Activated B cell treated with CpG ODN at 0.5 μM for 24 hours (primary cell): ENCODE measurements at regions not wholly inside any gene's neighbourhood (a gene's known extent, or its start where the extent isn't known, plus 50 kb on each side); places are given as distances from the start of the nearest gene placed in this dataset.

ENCODE experiments used
- ATAC-seq: fragments of 200-7000 bp; cut with Tn5 transposase; one replicate; pipeline ENCODE4 v1.10.0; 2021; ENCODE audit warnings: low read depth, mild to moderate bottlenecking, moderate library complexity
- CTCF ChIA-PET: fragments of 350-600 bp; sonication (Branson Sonifier 250); formaldehyde crosslinking; loops from one replicate; lab custom pipeline; 2021; ENCODE audit warnings: antibody characterized with exemption; lab: Charles Lee
- POLR2A ChIA-PET: fragments of 350-600 bp; sonication (Branson Sonifier 250); formaldehyde crosslinking; loops from one replicate; lab custom pipeline; 2021; ENCODE audit warnings: antibody characterized with exemption; lab: Charles Lee
- DNase-seq: peaks from one replicate; pipeline ENCODE4 v3.0.0; 2022
- H3K27ac Mint-ChIP-seq: one replicate; pipeline ENCODE4 v1.8.0; 2020; ENCODE audit warnings: mixed read lengths
- H3K27me3 Mint-ChIP-seq: one replicate; pipeline ENCODE4 v1.8.0; 2021; ENCODE audit warnings: mixed read lengths
- H3K36me3 Mint-ChIP-seq: one replicate; pipeline ENCODE4 v1.8.0; 2021; ENCODE audit warnings: low read depth, mixed read lengths
- H3K4me1 Mint-ChIP-seq: one replicate; pipeline ENCODE4 v1.8.0; 2021; ENCODE audit warnings: mixed read lengths
- H3K4me3 Mint-ChIP-seq: one replicate; pipeline ENCODE4 v1.8.0; 2020; ENCODE audit warnings: mild to moderate bottlenecking, mixed read lengths
- H3K9me3 Mint-ChIP-seq: one replicate; pipeline ENCODE4 v1.8.0; 2020; ENCODE audit warnings: mixed read lengths
- intact Hi-C: fragments of 100-400 bp; cut with micrococcal nuclease; formaldehyde crosslinking; loops from one replicate; pipeline ENCODE4 v1.15.1; 2024
- TF ChIP-seq, protein P1 (sequence below): fragments of 200-600 bp; IDR thresholded peaks from one replicate; pipeline ENCODE4 v1.8.0; 2022; ENCODE audit warnings: antibody characterized with exemption, mild to moderate bottlenecking

- H3K4me3 Mint-ChIP-seq, result no peak overlapping the region
- no peaks in the 10 kb centered on the region for H3K36me3 Mint-ChIP-seq
- no peaks in the 10 kb centered on the region for H3K9me3 Mint-ChIP-seq
- H3K27ac Mint-ChIP-seq, result no peak overlapping the region
- TF ChIP-seq, protein P1, sequence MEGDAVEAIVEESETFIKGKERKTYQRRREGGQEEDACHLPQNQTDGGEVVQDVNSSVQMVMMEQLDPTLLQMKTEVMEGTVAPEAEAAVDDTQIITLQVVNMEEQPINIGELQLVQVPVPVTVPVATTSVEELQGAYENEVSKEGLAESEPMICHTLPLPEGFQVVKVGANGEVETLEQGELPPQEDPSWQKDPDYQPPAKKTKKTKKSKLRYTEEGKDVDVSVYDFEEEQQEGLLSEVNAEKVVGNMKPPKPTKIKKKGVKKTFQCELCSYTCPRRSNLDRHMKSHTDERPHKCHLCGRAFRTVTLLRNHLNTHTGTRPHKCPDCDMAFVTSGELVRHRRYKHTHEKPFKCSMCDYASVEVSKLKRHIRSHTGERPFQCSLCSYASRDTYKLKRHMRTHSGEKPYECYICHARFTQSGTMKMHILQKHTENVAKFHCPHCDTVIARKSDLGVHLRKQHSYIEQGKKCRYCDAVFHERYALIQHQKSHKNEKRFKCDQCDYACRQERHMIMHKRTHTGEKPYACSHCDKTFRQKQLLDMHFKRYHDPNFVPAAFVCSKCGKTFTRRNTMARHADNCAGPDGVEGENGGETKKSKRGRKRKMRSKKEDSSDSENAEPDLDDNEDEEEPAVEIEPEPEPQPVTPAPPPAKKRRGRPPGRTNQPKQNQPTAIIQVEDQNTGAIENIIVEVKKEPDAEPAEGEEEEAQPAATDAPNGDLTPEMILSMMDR, result no peak
- H3K27me3 Mint-ChIP-seq, result peaks cover 8% of the 10 kb centered on the region
- intact Hi-C loops, result no loop called here
- ChIA-PET POLR2A (no interaction called here), CTCF (no interaction called here)
- no peak for DNase-seq
- H3K4me1 Mint-ChIP-seq, result no peaks in the 10 kb centered on the region
- ATAC-seq, result no peak
These were observed 103.6 kb downstream of the ACKR3 start for GRCh38 chr2:236673126-236673822.

- no peak for DNase-seq
- intact Hi-C loops, result no loop called here
- Mint-ChIP-seq H3K9me3 (no peaks in the 10 kb centered on the region), H3K4me1 (no peaks in the 10 kb centered on the region), H3K27ac (no peak overlapping the region), H3K36me3 (no peaks in the 10 kb centered on the region), H3K4me3 (no peak overlapping the region), H3K27me3 (peaks cover 8% of the 10 kb centered on the region)
- no peak for ATAC-seq
- TF ChIP-seq, protein P1, result no peak
- ChIA-PET POLR2A (no interaction called here), CTCF (no interaction called here)
These were observed 104.2 kb downstream of the ACKR3 start for GRCh38 chr2:236673823-236674185.

DNA sequence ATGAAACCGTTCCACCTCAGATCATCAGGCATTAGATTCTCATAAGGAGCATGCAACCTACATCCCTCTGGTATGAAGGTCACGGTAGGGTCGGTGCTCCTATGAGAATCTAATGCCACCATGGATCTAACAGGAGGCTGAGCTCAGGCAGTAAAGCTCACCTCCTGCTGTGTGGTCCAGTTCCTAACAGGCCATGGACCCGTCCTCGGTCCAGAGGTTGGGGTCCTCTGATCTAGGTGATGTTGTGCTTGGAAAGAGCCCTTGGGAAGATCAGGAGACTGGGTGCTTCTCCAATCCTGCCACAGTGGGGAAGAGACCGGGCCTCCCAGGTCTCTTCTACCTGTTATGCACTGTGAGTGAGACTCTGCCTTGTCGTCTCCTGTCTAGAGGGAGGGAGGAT, 104.6 kb downstream of the ACKR3 start:
- intact Hi-C loops, result no loop called here
- POLR2A ChIA-PET, result no interaction called here
- CTCF ChIA-PET, result no interaction called here
- H3K9me3 Mint-ChIP-seq, result no peaks in the 10 kb centered on the region
- no peak for DNase-seq
- TF ChIP-seq, protein P1, result no peak
- no peak overlapping the region for H3K4me3 Mint-ChIP-seq
- no peaks in the 10 kb centered on the region for H3K36me3 Mint-ChIP-seq
- ATAC-seq, result no peak
- peaks cover 11% of the 10 kb centered on the region for H3K27me3 Mint-ChIP-seq
- H3K27ac Mint-ChIP-seq, result no peak overlapping the region
- no peaks in the 10 kb centered on the region for H3K4me1 Mint-ChIP-seq

DNA sequence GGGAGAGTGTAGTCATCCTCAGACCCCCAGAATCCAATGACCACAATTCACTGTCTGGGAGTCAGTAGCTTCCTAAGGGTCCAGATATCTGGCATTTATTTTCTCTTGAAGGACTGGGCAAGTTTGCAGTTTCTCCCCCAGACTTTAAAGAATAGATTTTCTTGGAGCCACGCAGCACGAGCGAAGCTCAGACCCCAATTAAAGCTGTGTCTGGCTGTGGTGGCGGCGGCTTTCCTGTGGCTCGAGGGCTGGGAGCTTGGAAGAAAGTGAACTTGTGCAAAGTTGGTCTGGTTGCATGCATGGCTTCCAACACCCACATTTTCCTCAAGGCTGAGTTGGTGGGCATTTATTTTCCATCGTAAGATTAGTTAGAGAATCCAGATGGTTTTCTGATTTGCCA, 105.0 kb downstream of the ACKR3 start:
- no peak overlapping the region for H3K4me3 Mint-ChIP-seq

DNA sequence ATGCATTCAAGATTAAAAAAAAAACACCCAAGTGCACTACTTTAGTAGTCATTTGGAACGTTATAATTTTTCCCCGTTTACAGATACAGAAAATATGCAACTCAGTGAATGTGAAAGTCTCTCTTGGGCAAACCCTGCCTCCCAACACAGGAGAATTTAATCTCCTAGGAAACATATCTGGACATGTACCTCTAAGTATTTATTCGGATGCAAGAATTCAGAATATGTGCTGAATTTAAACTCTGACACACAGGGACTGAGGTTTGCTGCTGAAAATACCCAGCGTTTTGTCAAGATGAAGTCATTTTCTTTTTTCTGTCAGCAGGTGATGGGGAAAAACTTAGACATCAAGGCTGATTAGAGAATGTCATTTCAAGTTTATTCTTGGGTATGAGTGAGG, 105.4 kb downstream of the ACKR3 start:
- Mint-ChIP-seq H3K27me3 (peaks cover 14% of the 10 kb centered on the region), H3K4me3 (no peak overlapping the region), H3K9me3 (no peaks in the 10 kb centered on the region), H3K36me3 (no peaks in the 10 kb centered on the region), H3K27ac (no peak overlapping the region), H3K4me1 (no peaks in the 10 kb centered on the region)
- ChIA-PET POLR2A (no interaction called here), CTCF (no interaction called here)
- ATAC-seq, result no peak
- TF ChIP-seq, protein P1, result no peak
- intact Hi-C loops, result no loop called here
- DNase-seq, result no peak

More for the DNA sequence above, 105.0 kb downstream of the ACKR3 start:
- no peaks in the 10 kb centered on the region for H3K4me1 Mint-ChIP-seq
- peaks cover 14% of the 10 kb centered on the region for H3K27me3 Mint-ChIP-seq
- no peak for DNase-seq
- no peak for ATAC-seq
- no peak overlapping the region for H3K27ac Mint-ChIP-seq
- H3K36me3 Mint-ChIP-seq, result no peaks in the 10 kb centered on the region
- intact Hi-C loops, result no loop called here
- H3K9me3 Mint-ChIP-seq, result no peaks in the 10 kb centered on the region
- TF ChIP-seq, protein P1, result no peak
- ChIA-PET CTCF (no interaction called here), POLR2A (no interaction called here)
